DND-41 (cell line): ENCODE measurements at regions not wholly inside any gene's neighbourhood (a gene's known extent, or its start where the extent isn't known, plus 50 kb on each side); places are given as distances from the start of the nearest gene placed in this dataset.

Experiments used
- ATAC-seq: fragments of 200-7000 bp; cut with Tn5 transposase; 3 replicates; pipeline ENCODE4 v1.9.1; 2021; ENCODE audit warnings: low read depth; ENCODE audit not compliant: insufficient read depth
- DNase-seq: peaks from one replicate; pipeline ENCODE4 v3.0.0-alpha.2; 2020
- H2AFZ ChIP-seq: 2 replicates; pipeline ENCODE4 v1.6.0; 2012; ENCODE audit warnings: low read depth, low read length
- H3K27ac ChIP-seq: 2 replicates; pipeline ENCODE4 v1.5.1; 2012; ENCODE audit warnings: low read length, inconsistent platforms
- H3K27me3 ChIP-seq: fragments of 200-600 bp; sonication (generic); 2 replicates; pipeline ENCODE4 v1.6.0; 2012; ENCODE audit warnings: low read length, mild to moderate bottlenecking, inconsistent platforms; ENCODE audit not compliant: insufficient read depth, poor library complexity
- H3K36me3 ChIP-seq: 2 replicates; pipeline ENCODE4 v1.5.1; 2012; ENCODE audit warnings: low read length, inconsistent platforms; ENCODE audit not compliant: insufficient read depth
- H3K4me1 ChIP-seq: 2 replicates; pipeline ENCODE4 v1.5.1; 2012; ENCODE audit warnings: mild to moderate bottlenecking, low read length; ENCODE audit not compliant: insufficient read depth
- H3K4me2 ChIP-seq: 2 replicates; pipeline ENCODE4 v1.6.0; 2012; ENCODE audit warnings: mild to moderate bottlenecking, moderate library complexity, low read length, inconsistent platforms; ENCODE audit not compliant: insufficient read depth
- H3K4me3 ChIP-seq, 2 experiments: fragments of 200-600 bp in 1 of 2; shearing (Covaris generic) in 1 of 2; 2 replicates each; pipeline ENCODE4 v1.5.1; 2012 to 2016; ENCODE audit warnings: inconsistent platforms in 2 of 2, low read length in 2 of 2, mild to moderate bottlenecking in 2 of 2, low read depth in 1 of 2, moderate library complexity in 1 of 2
- H3K79me2 ChIP-seq: 2 replicates; pipeline ENCODE4 v1.6.0; 2012; ENCODE audit warnings: low read length, inconsistent platforms; ENCODE audit not compliant: insufficient read depth
- H3K9ac ChIP-seq: 2 replicates; pipeline ENCODE4 v1.6.0; 2012; ENCODE audit warnings: low read depth, mild to moderate bottlenecking, inconsistent platforms, low read length, moderate library complexity
- H3K9me3 ChIP-seq: 2 replicates; pipeline ENCODE4 v1.5.1; 2012; ENCODE audit warnings: low read length, moderate library complexity, mild to moderate bottlenecking, inconsistent platforms; ENCODE audit not compliant: insufficient read depth, severe bottlenecking
- H4K20me1 ChIP-seq: 2 replicates; pipeline ENCODE4 v1.6.0; 2012; ENCODE audit warnings: low read length; ENCODE audit not compliant: insufficient read depth
- CTCF ChIP-seq: IDR thresholded peaks from 2 replicates; pipeline ENCODE4 v1.5.1; 2012; ENCODE audit warnings: borderline replicate concordance, low read length, moderate library complexity, mild to moderate bottlenecking; ENCODE audit not compliant: poor library complexity, severe bottlenecking; ENCODE audit errors: extremely low read depth
- EZH2 ChIP-seq: IDR thresholded peaks from 3 replicates; pipeline ENCODE4 v1.6.1; 2012; ENCODE audit warnings: borderline replicate concordance, low read depth, mild to moderate bottlenecking, moderate library complexity, low read length, inconsistent platforms; ENCODE audit not compliant: severe bottlenecking

GRCh38 chr13:39123578-39123977, 85.3 kb downstream of the NHLRC3 start:
- Histone ChIP-seq H3K36me3 (no peaks in the 10 kb centered on the region), H3K4me1 (no peaks in the 10 kb centered on the region), H3K4me3 (no peak overlapping the region), H3K9ac (no peak overlapping the region), H3K27ac (no peak overlapping the region), H2AFZ (no peak overlapping the region), H4K20me1 (no peaks in the 10 kb centered on the region), H3K79me2 (no peaks in the 10 kb centered on the region), H3K27me3 (no peaks in the 10 kb centered on the region), H3K4me2 (no peak overlapping the region), H3K9me3 (no peaks in the 10 kb centered on the region)
- no peak for TF ChIP-seq CTCF
- TF ChIP-seq EZH2, result no peak
- no peak for ATAC-seq
- DNase-seq, result no peak

GRCh38 chr13:39129213-39129612, 91.0 kb downstream of the NHLRC3 start:
- no peaks in the 10 kb centered on the region for H3K9me3 ChIP-seq
- no peak overlapping the region for H3K4me2 ChIP-seq
- H3K27ac ChIP-seq, result no peak overlapping the region
- no peak overlapping the region for H2AFZ ChIP-seq
- no peaks in the 10 kb centered on the region for H3K79me2 ChIP-seq
- H3K9ac ChIP-seq, result no peak overlapping the region
- no peaks in the 10 kb centered on the region for H3K4me1 ChIP-seq
- H4K20me1 ChIP-seq, result no peaks in the 10 kb centered on the region
- TF ChIP-seq CTCF (no peak), EZH2 (no peak)
- ATAC-seq (no peak), DNase-seq (no peak)
- H3K36me3 ChIP-seq, result no peaks in the 10 kb centered on the region
- H3K4me3 ChIP-seq, result no peak overlapping the region
- H3K27me3 ChIP-seq, result no peaks in the 10 kb centered on the region

GRCh38 chr13:39130301-39130700, 92.0 kb downstream of the NHLRC3 start:
- H4K20me1 ChIP-seq, result no peaks in the 10 kb centered on the region

More at GRCh38 chr13:39130301-39130700, 92.0 kb downstream of the NHLRC3 start:
- no peak for DNase-seq
- Histone ChIP-seq H3K4me2 (no peak overlapping the region), H3K36me3 (no peaks in the 10 kb centered on the region), H3K27ac (no peak overlapping the region), H3K9ac (no peak overlapping the region), H3K27me3 (no peaks in the 10 kb centered on the region), H3K4me1 (no peaks in the 10 kb centered on the region), H3K79me2 (no peaks in the 10 kb centered on the region), H3K9me3 (no peaks in the 10 kb centered on the region), H2AFZ (no peak overlapping the region), H3K4me3 (no peak overlapping the region)
- ATAC-seq, result no peak
- TF ChIP-seq EZH2 (no peak), CTCF (no peak)
